IPS-11a (cell line): ENCODE measurements at regions not wholly inside any gene's neighbourhood (a gene's known extent, or its start where the extent isn't known, plus 50 kb on each side); places are given as distances from the start of the nearest gene placed in this dataset.

ENCODE experiments used
- H3K4me3 ChIP-seq: one replicate; pipeline ENCODE4 v1.5.1; 2013; ENCODE audit warnings: low read depth, low read length, control low read depth

GRCh38 chrX:40197071-40197470, 99.3 kb upstream of the BCOR start:
- no peak overlapping the region for H3K4me3 ChIP-seq

- no peak overlapping the region for H3K4me3 ChIP-seq
Observed at GRCh38 chrX:40195368-40195767, 97.6 kb upstream of the BCOR start.

GRCh38 chrX:40192196-40192595, 94.4 kb upstream of the BCOR start:
- H3K4me3 ChIP-seq, result no peak overlapping the region

GRCh38 chrX:40189637-40190036, 91.9 kb upstream of the BCOR start:
- no peak overlapping the region for H3K4me3 ChIP-seq

GRCh38 chrX:40188573-40189417, 91.0 kb upstream of the BCOR start:
- no peak overlapping the region for H3K4me3 ChIP-seq

- no peak overlapping the region for H3K4me3 ChIP-seq
Observed at GRCh38 chrX:40184968-40185367, 87.2 kb upstream of the BCOR start.

- no peak overlapping the region for H3K4me3 ChIP-seq
Observed at GRCh38 chrX:40182615-40183014, 84.9 kb upstream of the BCOR start.

- no peak overlapping the region for H3K4me3 ChIP-seq
Observed at GRCh38 chrX:40182095-40182494, 84.3 kb upstream of the BCOR start.

- no peak overlapping the region for H3K4me3 ChIP-seq
Observed at GRCh38 chrX:40179283-40179682, 81.5 kb upstream of the BCOR start.

- H3K4me3 ChIP-seq, result no peak overlapping the region
Observed at GRCh38 chrX:40177942-40178715, 80.4 kb upstream of the BCOR start.

- H3K4me3 ChIP-seq, result no peak overlapping the region
Observed at GRCh38 chrX:40177489-40177888, 79.7 kb upstream of the BCOR start.

- H3K4me3 ChIP-seq, result peak overlapping the region; percentile 51
Observed at GRCh38 chrX:40177117-40177430, 79.3 kb upstream of the BCOR start.

GRCh38 chrX:40176351-40177116, 78.8 kb upstream of the BCOR start:
- peak overlapping the region; percentile 51 for H3K4me3 ChIP-seq

- H3K4me3 ChIP-seq, result peak overlapping the region; percentile 51
Observed at GRCh38 chrX:40175511-40176350, 78.0 kb upstream of the BCOR start.

GRCh38 chrX:40174854-40175510, 77.2 kb upstream of the BCOR start:
- peak overlapping the region; percentile 51 for H3K4me3 ChIP-seq

- peak overlapping the region; percentile 27 for H3K4me3 ChIP-seq
Observed at GRCh38 chrX:40174001-40174853, 76.5 kb upstream of the BCOR start.

- peak overlapping the region; percentile 47 for H3K4me3 ChIP-seq
Observed at GRCh38 chrX:40173143-40174000, 75.6 kb upstream of the BCOR start.

- peak overlapping the region; percentile 47 for H3K4me3 ChIP-seq
Observed at GRCh38 chrX:40172401-40173142, 74.8 kb upstream of the BCOR start.
